ENCODE measurements at regions not wholly inside any gene's neighbourhood (a gene's known extent, or its start where the extent isn't known, plus 50 kb on each side); places are given as distances from the start of the nearest gene placed in this dataset.

- TF ChIP-seq POLR2AphosphoS5 (IDR thresholded peaks at IDR 0.05; ENCODE audit: borderline replicate concordance, low read depth, low read length): no peak
- TF ChIP-seq EZH2 (IDR thresholded peaks at IDR 0.05): no peak
Measured at GRCh38 chr5:158516521-158516920, 583.2 kb downstream of the EBF1 start.

Data from SK-N-MC (cell line).